ENCODE measurements at regions not wholly inside any gene's neighbourhood (a gene's known extent, or its start where the extent isn't known, plus 50 kb on each side); places are given as distances from the start of the nearest gene placed in this dataset.

GRCh38 chr13:90015565-90016507 lies 1331.7 kb upstream of the MIR17HG start:
- no peak overlapping the region for H3K27ac ChIP-seq
- H3K9ac ChIP-seq = no peak overlapping the region
- no peaks in the 10 kb centered on the region for H3K27me3 ChIP-seq
- Mint-ChIP-seq H3K36me3 (no peaks in the 10 kb centered on the region), H3K4me1 (peaks cover 4% of the 10 kb centered on the region), H3K27ac (no peak overlapping the region), H3K27me3 (ENCODE audit: insufficient read depth, low read depth) (no peaks in the 10 kb centered on the region), H3K4me3 (no peak overlapping the region), H3K9me3 (no peaks in the 10 kb centered on the region)
- H3K4me1 ChIP-seq = no peaks in the 10 kb centered on the region
- DNase-seq (ENCODE audit: low spot score) = no peak
- H3K9me3 ChIP-seq (ENCODE audit: low read depth) = no peaks in the 10 kb centered on the region
- H4K20me1 ChIP-seq (ENCODE audit: low read depth) = no peaks in the 10 kb centered on the region
- no peak overlapping the region for H2AFZ ChIP-seq (replicated peaks)
- TF ChIP-seq EZH2phosphoT487 (IDR thresholded peaks at IDR 0.05) = no peak
- TF ChIP-seq EZH2 (IDR thresholded peaks at IDR 0.05) = no peak
- TF ChIP-seq, protein P1, sequence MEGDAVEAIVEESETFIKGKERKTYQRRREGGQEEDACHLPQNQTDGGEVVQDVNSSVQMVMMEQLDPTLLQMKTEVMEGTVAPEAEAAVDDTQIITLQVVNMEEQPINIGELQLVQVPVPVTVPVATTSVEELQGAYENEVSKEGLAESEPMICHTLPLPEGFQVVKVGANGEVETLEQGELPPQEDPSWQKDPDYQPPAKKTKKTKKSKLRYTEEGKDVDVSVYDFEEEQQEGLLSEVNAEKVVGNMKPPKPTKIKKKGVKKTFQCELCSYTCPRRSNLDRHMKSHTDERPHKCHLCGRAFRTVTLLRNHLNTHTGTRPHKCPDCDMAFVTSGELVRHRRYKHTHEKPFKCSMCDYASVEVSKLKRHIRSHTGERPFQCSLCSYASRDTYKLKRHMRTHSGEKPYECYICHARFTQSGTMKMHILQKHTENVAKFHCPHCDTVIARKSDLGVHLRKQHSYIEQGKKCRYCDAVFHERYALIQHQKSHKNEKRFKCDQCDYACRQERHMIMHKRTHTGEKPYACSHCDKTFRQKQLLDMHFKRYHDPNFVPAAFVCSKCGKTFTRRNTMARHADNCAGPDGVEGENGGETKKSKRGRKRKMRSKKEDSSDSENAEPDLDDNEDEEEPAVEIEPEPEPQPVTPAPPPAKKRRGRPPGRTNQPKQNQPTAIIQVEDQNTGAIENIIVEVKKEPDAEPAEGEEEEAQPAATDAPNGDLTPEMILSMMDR (IDR thresholded peaks at IDR 0.05) = no peak
- H3K79me2 ChIP-seq (ENCODE audit: low read depth) = no peaks in the 10 kb centered on the region
- no peaks in the 10 kb centered on the region for H3K36me3 ChIP-seq
- H3K4me2 ChIP-seq = no peak overlapping the region
- H3K4me3 ChIP-seq = no peak overlapping the region
- no peaks in the 10 kb centered on the region for H3F3A ChIP-seq (ENCODE audit: low read depth)

GRCh38 chr13:90016688-90017087 lies 1330.8 kb upstream of the MIR17HG start:
- Mint-ChIP-seq H3K36me3 (no peaks in the 10 kb centered on the region), H3K27me3 (ENCODE audit: insufficient read depth, low read depth) (no peaks in the 10 kb centered on the region)
- no peak for DNase-seq (ENCODE audit: low spot score)

GRCh38 chr13:90020536-90021070 lies 1326.9 kb upstream of the MIR17HG start:
- Histone ChIP-seq H3K27ac (no peak overlapping the region), H3K4me1 (no peaks in the 10 kb centered on the region), H3K4me3 (no peak overlapping the region), H3K4me2 (no peak overlapping the region), H4K20me1 (ENCODE audit: low read depth) (no peaks in the 10 kb centered on the region), H3K9ac (no peak overlapping the region), H3K36me3 (no peaks in the 10 kb centered on the region), H3F3A (ENCODE audit: low read depth) (no peaks in the 10 kb centered on the region), H3K79me2 (ENCODE audit: low read depth) (no peaks in the 10 kb centered on the region), H3K9me3 (ENCODE audit: low read depth) (no peaks in the 10 kb centered on the region), H2AFZ (replicated peaks) (no peak overlapping the region), H3K27me3 (no peaks in the 10 kb centered on the region)
- no peak for DNase-seq (ENCODE audit: low spot score)
- no peaks in the 10 kb centered on the region for H3K9me3 Mint-ChIP-seq
- H3K4me1 Mint-ChIP-seq = peaks cover 7% of the 10 kb centered on the region
- H3K36me3 Mint-ChIP-seq = no peaks in the 10 kb centered on the region
- TF ChIP-seq, protein P1 (IDR thresholded peaks at IDR 0.05) = no peak
- TF ChIP-seq EZH2phosphoT487 (IDR thresholded peaks at IDR 0.05) (no peak), EZH2 (IDR thresholded peaks at IDR 0.05) (no peak)
- H3K4me3 Mint-ChIP-seq = no peak overlapping the region
- no peaks in the 10 kb centered on the region for H3K27me3 Mint-ChIP-seq (ENCODE audit: insufficient read depth, low read depth)
- H3K27ac Mint-ChIP-seq = peak overlapping the region; percentile 15

More at GRCh38 chr13:90016688-90017087, 1330.8 kb upstream of the MIR17HG start:
- no peaks in the 10 kb centered on the region for H3F3A ChIP-seq (ENCODE audit: low read depth)
- H3K4me2 ChIP-seq = no peak overlapping the region
- no peak overlapping the region for H3K4me3 Mint-ChIP-seq
- H3K4me1 ChIP-seq = no peaks in the 10 kb centered on the region
- H3K4me3 ChIP-seq = no peak overlapping the region
- H3K4me1 Mint-ChIP-seq = peaks cover 7% of the 10 kb centered on the region
- H3K79me2 ChIP-seq (ENCODE audit: low read depth) = no peaks in the 10 kb centered on the region
- H3K9me3 Mint-ChIP-seq = no peaks in the 10 kb centered on the region
- no peaks in the 10 kb centered on the region for H3K36me3 ChIP-seq
- no peaks in the 10 kb centered on the region for H4K20me1 ChIP-seq (ENCODE audit: low read depth)
- no peaks in the 10 kb centered on the region for H3K27me3 ChIP-seq
- no peak overlapping the region for H3K27ac Mint-ChIP-seq
- no peaks in the 10 kb centered on the region for H3K9me3 ChIP-seq (ENCODE audit: low read depth)
- H3K9ac ChIP-seq = no peak overlapping the region
- no peak overlapping the region for H2AFZ ChIP-seq (replicated peaks)
- TF ChIP-seq EZH2 (IDR thresholded peaks at IDR 0.05) (no peak), EZH2phosphoT487 (IDR thresholded peaks at IDR 0.05) (no peak)
- TF ChIP-seq, protein P1 (IDR thresholded peaks at IDR 0.05) = no peak
- no peak overlapping the region for H3K27ac ChIP-seq

All from neural progenitor cell (in vitro differentiated cells).